Endothelial cell of umbilical vein (primary cell): ENCODE measurements at regions not wholly inside any gene's neighbourhood (a gene's known extent, or its start where the extent isn't known, plus 50 kb on each side); places are given as distances from the start of the nearest gene placed in this dataset.

Source experiments
- BruUV-seq: library from RNA; stranded (reverse); fragments of 400-500 nt; replicated peaks from 2 replicates; lab custom pipeline; 2021; lab: Mats Ljungman, UMichigan
- CTCF ChIA-PET: fragments of 300-600, 350-600 bp; sonication (Branson Sonifier 250); formaldehyde crosslinking; loops from one replicate; lab custom pipeline; 2021; ENCODE audit warnings: antibody characterized with exemption, inconsistent platforms; lab: Charles Lee
- POLR2A ChIA-PET: fragments of 300-600, 350-600 bp; sonication (Branson Sonifier 250); formaldehyde crosslinking; loops from one replicate; lab custom pipeline; 2021; ENCODE audit warnings: antibody characterized with exemption, inconsistent platforms; lab: Charles Lee
- DNase-seq: peaks from one replicate; pipeline ENCODE4 v3.0.0-alpha.2; 2011; ENCODE audit warnings: low read depth, low spot score
- FAIRE-seq: peaks from 2 replicates; lab custom pipeline; 2011; peaks lifted over from hg19 to GRCh38; lab: Jason Lieb, UNC
- H2AFZ ChIP-seq: 2 replicates; pipeline ENCODE4 v1.6.0; 2012; ENCODE audit warnings: low read depth, low read length, control low read depth, inconsistent platforms
- H3K27ac ChIP-seq: 2 replicates; pipeline ENCODE4 v1.5.1; 2011; ENCODE audit warnings: low read depth, mild to moderate bottlenecking, control low read depth, low read length, moderate library complexity; ENCODE audit not compliant: insufficient read depth
- H3K27me3 ChIP-seq, 2 experiments: 2 replicates each; pipeline versions ENCODE4 v1.6.0 to v1.6.1; 2011; ENCODE audit warnings: low read length in 2 of 2, mixed read lengths in 1 of 2; ENCODE audit not compliant: control insufficient read depth in 2 of 2, insufficient read depth in 2 of 2
- H3K36me3 ChIP-seq, 2 experiments: 2 replicates in 1 of 2; 3 replicates in 1 of 2; pipeline ENCODE4 v1.5.1; 2011; ENCODE audit warnings: low read length in 2 of 2, mild to moderate bottlenecking in 1 of 2, moderate library complexity in 1 of 2; ENCODE audit not compliant: control insufficient read depth in 2 of 2, insufficient read depth in 2 of 2; ENCODE audit errors: extremely low read depth in 1 of 2
- H3K4me1 ChIP-seq: 3 replicates; pipeline ENCODE4 v1.5.1; 2011; ENCODE audit warnings: mild to moderate bottlenecking, low read length; ENCODE audit not compliant: control insufficient read depth, insufficient read depth; ENCODE audit errors: extremely low read depth
- H3K4me2 ChIP-seq: 2 replicates; pipeline ENCODE4 v1.6.1; 2011; ENCODE audit warnings: low read length, control low read depth, mixed read lengths; ENCODE audit not compliant: insufficient read depth
- H3K4me3 ChIP-seq, 3 experiments: fragments of 200-600 bp in 1 of 3; sonication (generic), shearing (Covaris generic) in 1 of 3; replicated peaks in 1 of 3; 2 replicates each; pipeline ENCODE4 v1.5.1; 2011 to 2016; ENCODE audit warnings: control low read depth in 3 of 3, low read length in 3 of 3, mild to moderate bottlenecking in 2 of 3, inconsistent platforms in 1 of 3, low read depth in 1 of 3, moderate library complexity in 1 of 3; ENCODE audit not compliant: insufficient read depth in 1 of 3
- H3K79me2 ChIP-seq: 2 replicates; pipeline ENCODE4 v1.6.0; 2012; ENCODE audit warnings: low read length, inconsistent platforms; ENCODE audit not compliant: control insufficient read depth, insufficient read depth
- H3K9ac ChIP-seq: replicated peaks from 2 replicates; pipeline ENCODE3; 2011; ENCODE audit warnings: low read length, control low read depth; ENCODE audit not compliant: insufficient read depth; ENCODE audit errors: extremely low read depth
- H3K9me1 ChIP-seq: replicated peaks from 3 replicates; pipeline ENCODE4 v1.6.0; 2011; ENCODE audit warnings: mild to moderate bottlenecking, low read length; ENCODE audit not compliant: control insufficient read depth, insufficient read depth; ENCODE audit errors: extremely low read depth
- H3K9me3 ChIP-seq: replicated peaks from 2 replicates; pipeline ENCODE4 v1.5.1; 2012; ENCODE audit warnings: low read length, inconsistent platforms; ENCODE audit not compliant: control insufficient read depth, insufficient read depth
- H4K20me1 ChIP-seq: replicated peaks from 2 replicates; pipeline ENCODE3; 2011; ENCODE audit warnings: mild to moderate bottlenecking, low read length; ENCODE audit not compliant: control insufficient read depth, insufficient read depth; ENCODE audit errors: extremely low read depth
- EZH2 ChIP-seq: IDR thresholded peaks from 2 replicates; pipeline ENCODE4 v1.6.1; 2012; ENCODE audit warnings: borderline replicate concordance, low read depth, mild to moderate bottlenecking, moderate library complexity, low read length, inconsistent platforms; ENCODE audit not compliant: severe bottlenecking
- FOS ChIP-seq: IDR thresholded peaks from 2 replicates; pipeline ENCODE4 v1.6.1; 2011; ENCODE audit warnings: mild to moderate bottlenecking, low read length, moderate library complexity, borderline replicate concordance; ENCODE audit not compliant: insufficient read depth
- GATA2 ChIP-seq: IDR thresholded peaks from 2 replicates; pipeline ENCODE4 v1.7.0; 2011; ENCODE audit warnings: low read depth, mild to moderate bottlenecking, moderate library complexity, mixed read lengths, low read length; ENCODE audit not compliant: insufficient read length, insufficient read depth
- JUN ChIP-seq: IDR thresholded peaks from 2 replicates; pipeline ENCODE4 v1.6.1; 2011; ENCODE audit warnings: borderline replicate concordance, low read depth; ENCODE audit not compliant: insufficient read length, insufficient read depth
- MYC ChIP-seq: IDR thresholded peaks from one replicate; pipeline ENCODE4 v1.6.1; 2011; ENCODE audit warnings: mild to moderate bottlenecking, low read depth, low read length
- POLR2A ChIP-seq: IDR thresholded peaks from 2 replicates; pipeline ENCODE4 v1.6.1; 2012; ENCODE audit warnings: low read depth, mild to moderate bottlenecking, control low read depth, low read length
- POLR2AphosphoS5 ChIP-seq: IDR thresholded peaks from 2 replicates; pipeline ENCODE4 v1.6.1; 2012; ENCODE audit warnings: low read depth, mild to moderate bottlenecking, control low read depth, low read length, moderate library complexity; ENCODE audit not compliant: insufficient read depth
- dilution Hi-C: fragments of 300-500 bp; cut with MboI; formaldehyde crosslinking; loops from one replicate; pipeline ENCODE4 v1.15.0; 2019; ENCODE audit warnings: low sequenced_read_pairs; ENCODE audit not compliant: extremely low pct_ligation_motif_present
- intact Hi-C: fragments of 100-400 bp; cut with micrococcal nuclease; formaldehyde crosslinking; loops from one replicate; pipeline ENCODE4 v1.10.0; 2022
- TF ChIP-seq, protein P1 (sequence below), 2 donors: IDR thresholded peaks; 1 replicate in 1 of 2; 2 replicates in 1 of 2; pipeline ENCODE4 v1.5.1; 2011; ENCODE audit warnings: low read length in 2 of 2, mild to moderate bottlenecking in 2 of 2, moderate library complexity in 2 of 2, control low read depth in 1 of 2, inconsistent platforms in 1 of 2, low read depth in 1 of 2; ENCODE audit not compliant: insufficient read depth in 1 of 2; ENCODE audit errors: extremely low read depth in 1 of 2
- TF ChIP-seq, protein P2 (sequence below): IDR thresholded peaks from 2 replicates; pipeline ENCODE4 v1.6.1; 2011; ENCODE audit not compliant: insufficient read depth, insufficient read length

DNA sequence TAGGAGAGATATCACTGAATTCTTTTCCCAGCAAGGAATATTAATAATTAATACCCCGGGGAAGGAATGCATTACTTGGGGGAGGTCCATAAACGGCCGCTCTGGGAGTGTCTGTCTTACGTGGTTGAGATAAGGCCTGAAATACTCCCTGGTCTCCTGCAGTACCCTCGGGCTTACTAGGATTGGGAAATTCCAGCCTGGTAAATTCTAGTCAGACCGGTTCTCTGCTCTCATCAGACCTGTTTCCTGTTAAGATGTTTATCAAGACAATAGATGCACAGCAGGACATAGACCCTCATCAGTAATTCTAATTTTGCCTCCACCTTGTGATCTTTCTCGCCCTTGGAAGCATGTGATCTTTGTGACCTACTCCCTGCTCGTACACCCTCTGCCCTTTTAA is 162.8 kb upstream of the KCND2 start:
- TF ChIP-seq, protein P1, sequence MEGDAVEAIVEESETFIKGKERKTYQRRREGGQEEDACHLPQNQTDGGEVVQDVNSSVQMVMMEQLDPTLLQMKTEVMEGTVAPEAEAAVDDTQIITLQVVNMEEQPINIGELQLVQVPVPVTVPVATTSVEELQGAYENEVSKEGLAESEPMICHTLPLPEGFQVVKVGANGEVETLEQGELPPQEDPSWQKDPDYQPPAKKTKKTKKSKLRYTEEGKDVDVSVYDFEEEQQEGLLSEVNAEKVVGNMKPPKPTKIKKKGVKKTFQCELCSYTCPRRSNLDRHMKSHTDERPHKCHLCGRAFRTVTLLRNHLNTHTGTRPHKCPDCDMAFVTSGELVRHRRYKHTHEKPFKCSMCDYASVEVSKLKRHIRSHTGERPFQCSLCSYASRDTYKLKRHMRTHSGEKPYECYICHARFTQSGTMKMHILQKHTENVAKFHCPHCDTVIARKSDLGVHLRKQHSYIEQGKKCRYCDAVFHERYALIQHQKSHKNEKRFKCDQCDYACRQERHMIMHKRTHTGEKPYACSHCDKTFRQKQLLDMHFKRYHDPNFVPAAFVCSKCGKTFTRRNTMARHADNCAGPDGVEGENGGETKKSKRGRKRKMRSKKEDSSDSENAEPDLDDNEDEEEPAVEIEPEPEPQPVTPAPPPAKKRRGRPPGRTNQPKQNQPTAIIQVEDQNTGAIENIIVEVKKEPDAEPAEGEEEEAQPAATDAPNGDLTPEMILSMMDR (IDR thresholded peaks at IDR 0.05; ENCODE audit: extremely low read depth in 1 of 2, insufficient read depth in 1 of 2, low read depth in 1 of 2, low read length in 2 of 2) = no peak
- no peak for TF ChIP-seq GATA2
- TF ChIP-seq, protein P2, sequence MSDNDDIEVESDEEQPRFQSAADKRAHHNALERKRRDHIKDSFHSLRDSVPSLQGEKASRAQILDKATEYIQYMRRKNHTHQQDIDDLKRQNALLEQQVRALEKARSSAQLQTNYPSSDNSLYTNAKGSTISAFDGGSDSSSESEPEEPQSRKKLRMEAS = no peak
- no peak for TF ChIP-seq FOS
- TF ChIP-seq POLR2A = no peak
- no peak for TF ChIP-seq JUN
- no peak for TF ChIP-seq MYC
- TF ChIP-seq EZH2 = no peak
- no peak for TF ChIP-seq POLR2AphosphoS5
- BruUV-seq = no TSS peak

More for the DNA sequence above, 162.8 kb upstream of the KCND2 start:
- CTCF ChIA-PET = no interaction called here
- Histone ChIP-seq H3K9me3 (no peaks in the 10 kb centered on the region), H3K79me2 (no peaks in the 10 kb centered on the region), H3K4me2 (no peak overlapping the region), H3K36me3 (no peaks in the 10 kb centered on the region), H3K27me3 (no peaks in the 10 kb centered on the region), H3K4me3 (no peak overlapping the region), H3K9me1 (no peaks in the 10 kb centered on the region), H2AFZ (no peak overlapping the region), H4K20me1 (no peaks in the 10 kb centered on the region), H3K27ac (no peak overlapping the region), H3K9ac (no peak overlapping the region), H3K4me1 (no peaks in the 10 kb centered on the region)
- FAIRE-seq (no peak), DNase-seq (no peak)
- dilution Hi-C loops (no loop called here), intact Hi-C loops (no loop called here)
- POLR2A ChIA-PET = no interaction called here
